GM12891 (cell line): ENCODE measurements at regions not wholly inside any gene's neighbourhood (a gene's known extent, or its start where the extent isn't known, plus 50 kb on each side); places are given as distances from the start of the nearest gene placed in this dataset.

Experiments used
- PAX5 ChIP-seq: IDR thresholded peaks from 2 replicates; pipeline ENCODE4 v1.6.1; 2011; ENCODE audit warnings: low read length, moderate library complexity, mild to moderate bottlenecking; ENCODE audit not compliant: insufficient read depth, severe bottlenecking
- POLR2A ChIP-seq: IDR thresholded peaks from 2 replicates; pipeline ENCODE4 v1.6.1; 2011; ENCODE audit warnings: low read depth, low read length, control low read depth
- POLR2AphosphoS5 ChIP-seq: IDR thresholded peaks from 2 replicates; pipeline ENCODE4 v1.6.1; 2011; ENCODE audit warnings: low read depth, low read length, control low read depth
- SPI1 ChIP-seq: IDR thresholded peaks from 2 replicates; pipeline ENCODE4 v1.6.1; 2011; ENCODE audit warnings: low read depth, low read length, control low read depth
- TAF1 ChIP-seq: IDR thresholded peaks from 2 replicates; pipeline ENCODE4 v1.6.1; 2011; ENCODE audit warnings: low read depth, low read length, control low read depth

DNA sequence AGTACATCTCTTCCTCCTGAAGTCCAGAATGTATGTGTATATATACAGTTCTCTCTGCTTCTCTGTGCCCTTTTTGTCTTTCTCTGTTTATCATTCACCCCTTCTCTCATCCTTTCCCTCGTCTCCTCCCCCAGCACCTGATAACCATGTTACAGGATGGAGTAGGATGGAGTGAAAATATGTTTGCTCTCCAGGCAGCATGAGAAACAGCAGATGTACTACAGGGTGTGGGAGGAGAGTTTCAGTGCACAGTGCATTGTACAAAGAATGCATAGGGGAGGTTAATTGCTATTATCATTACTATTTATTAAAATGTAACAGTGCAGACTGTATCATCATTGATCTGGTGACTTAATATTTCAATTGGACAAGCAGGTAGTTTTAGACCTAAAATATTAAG is 104.5 kb downstream of the MFAP3L start:
- no peak for TF ChIP-seq POLR2A
- TF ChIP-seq PAX5 = no peak
- no peak for TF ChIP-seq SPI1
- TF ChIP-seq POLR2AphosphoS5 = no peak
- no peak for TF ChIP-seq TAF1
